Mesenchymal stem cell (in vitro differentiated cells and primary cell): ENCODE measurements at regions not wholly inside any gene's neighbourhood (a gene's known extent, or its start where the extent isn't known, plus 50 kb on each side); places are given as distances from the start of the nearest gene placed in this dataset.

Experiments used
- DNase-seq: peaks from one replicate; pipeline ENCODE4 v3.0.0-alpha.2; 2013
- H2AFZ ChIP-seq: one replicate; pipeline ENCODE4 v1.6.1; 2013; ENCODE audit warnings: low read depth, mild to moderate bottlenecking, control low read depth, inconsistent platforms, low read length, moderate library complexity
- H2AK5ac ChIP-seq: 2 replicates; pipeline ENCODE4 v1.6.1; 2013; ENCODE audit warnings: low read length, moderate library complexity, mild to moderate bottlenecking, inconsistent platforms; ENCODE audit not compliant: severe bottlenecking
- H2BK120ac ChIP-seq: one replicate; pipeline ENCODE4 v1.6.1; 2013; ENCODE audit warnings: low read depth, mild to moderate bottlenecking, inconsistent platforms, low read length, moderate library complexity
- H2BK12ac ChIP-seq, 2 experiments: one replicate each; pipeline ENCODE4 v1.6.1; 2013; ENCODE audit warnings: inconsistent platforms in 2 of 2, low read length in 2 of 2, mild to moderate bottlenecking in 2 of 2, moderate library complexity in 2 of 2, control low read depth in 1 of 2
- H2BK15ac ChIP-seq: one replicate; pipeline ENCODE4 v1.6.1; 2013; ENCODE audit warnings: mild to moderate bottlenecking, low read depth, inconsistent platforms; ENCODE audit not compliant: poor library complexity, severe bottlenecking
- H2BK5ac ChIP-seq: 2 replicates; pipeline ENCODE4 v1.6.1; 2013; ENCODE audit warnings: low read depth, mild to moderate bottlenecking, low read length, control low read depth, inconsistent platforms; ENCODE audit not compliant: poor library complexity, severe bottlenecking
- H3K14ac ChIP-seq, 2 experiments: one replicate each; pipeline ENCODE4 v1.6.1; 2013; ENCODE audit warnings: inconsistent platforms in 2 of 2, low read length in 2 of 2, control low read depth in 1 of 2, mild to moderate bottlenecking in 1 of 2, moderate library complexity in 1 of 2
- H3K18ac ChIP-seq, 2 experiments: one replicate each; pipeline ENCODE4 v1.6.1; 2013; ENCODE audit warnings: inconsistent platforms in 2 of 2, low read length in 2 of 2, control low read depth in 1 of 2, low read depth in 1 of 2, mild to moderate bottlenecking in 1 of 2
- H3K23ac ChIP-seq, 2 experiments: one replicate each; pipeline ENCODE4 v1.6.1; 2013; ENCODE audit warnings: inconsistent platforms in 2 of 2, low read length in 2 of 2, mild to moderate bottlenecking in 2 of 2, moderate library complexity in 2 of 2, control low read depth in 1 of 2
- H3K27ac ChIP-seq: 2 replicates; pipeline ENCODE4 v1.5.1; 2013; ENCODE audit warnings: mild to moderate bottlenecking, moderate library complexity, low read length, control low read depth, inconsistent platforms; ENCODE audit not compliant: poor library complexity, severe bottlenecking
- H3K27me3 ChIP-seq, 2 experiments: 2 replicates each; pipeline versions ENCODE4 v1.6.1 to v1.7.0; 2013; ENCODE audit warnings: low read length in 2 of 2, mild to moderate bottlenecking in 2 of 2, moderate library complexity in 2 of 2, control low read depth in 1 of 2, inconsistent platforms in 1 of 2; ENCODE audit not compliant: control insufficient read depth in 1 of 2, insufficient read depth in 1 of 2
- H3K36me3 ChIP-seq, 2 experiments: 2 replicates each; pipeline versions ENCODE4 v1.6.1 to v1.7.0; 2013; ENCODE audit warnings: low read length in 2 of 2, control low read depth in 1 of 2, inconsistent platforms in 1 of 2, low read depth in 1 of 2, mild to moderate bottlenecking in 1 of 2; ENCODE audit not compliant: insufficient read depth in 2 of 2, control insufficient read depth in 1 of 2
- H3K4ac ChIP-seq, 2 experiments: one replicate each; pipeline ENCODE4 v1.6.1; 2013; ENCODE audit warnings: inconsistent platforms in 2 of 2, low read length in 2 of 2, mild to moderate bottlenecking in 2 of 2, moderate library complexity in 2 of 2, control low read depth in 1 of 2, low read depth in 1 of 2
- H3K4me1 ChIP-seq: 2 replicates; pipeline ENCODE4 v1.6.1; 2013; ENCODE audit warnings: low read depth, low read length, control low read depth; ENCODE audit not compliant: control insufficient read depth, insufficient read depth
- H3K4me2 ChIP-seq: 2 replicates; pipeline ENCODE4 v1.6.1; 2013; ENCODE audit warnings: low read length, mild to moderate bottlenecking, inconsistent platforms; ENCODE audit not compliant: poor library complexity, severe bottlenecking
- H3K4me3 ChIP-seq, 2 experiments: 2 replicates each; pipeline versions ENCODE4 v1.5.1 to v1.7.0; 2013; ENCODE audit warnings: low read length in 2 of 2, mild to moderate bottlenecking in 2 of 2, control low read depth in 1 of 2, low read depth in 1 of 2; ENCODE audit not compliant: insufficient read depth in 1 of 2
- H3K79me1 ChIP-seq: replicated peaks from 2 replicates; pipeline ENCODE4 v1.6.1; 2013; ENCODE audit warnings: mild to moderate bottlenecking, control low read depth, low read length, inconsistent platforms; ENCODE audit not compliant: poor library complexity, severe bottlenecking
- H3K9ac ChIP-seq: 2 replicates; pipeline ENCODE4 v1.7.0; 2013; ENCODE audit warnings: mild to moderate bottlenecking, low read length, moderate library complexity
- H3K9me3 ChIP-seq: 2 replicates; pipeline ENCODE4 v1.7.0; 2013; ENCODE audit warnings: mild to moderate bottlenecking, low read length; ENCODE audit not compliant: control insufficient read depth
- H4K8ac ChIP-seq: one replicate; pipeline ENCODE4 v1.6.1; 2013; ENCODE audit warnings: inconsistent platforms, mild to moderate bottlenecking, low read length, moderate library complexity
- H4K91ac ChIP-seq: one replicate; pipeline ENCODE4 v1.6.1; 2013; ENCODE audit warnings: mild to moderate bottlenecking, low read length, inconsistent platforms
- WGBS: methylation state at CpG from one replicate; pipeline ENCODE4 v1.1.7; 2013; ENCODE audit warnings: mixed read lengths; 5-methylcytosine and 5-hydroxymethylcytosine counted together

GRCh38 chr11:45750439-45750838 is 54.5 kb upstream of the SLC35C1 start:
- Histone ChIP-seq H3K4ac (no peak overlapping the region), H3K4me1 (no peaks in the 10 kb centered on the region), H3K23ac (no peak overlapping the region), H3K14ac (no peak overlapping the region), H3K9me3 (no peaks in the 10 kb centered on the region), H2AK5ac (no peak overlapping the region), H3K79me1 (no peaks in the 10 kb centered on the region), H2AFZ (no peak overlapping the region), H3K36me3 (no peaks in the 10 kb centered on the region), H3K27ac (no peak overlapping the region), H3K27me3 (peaks cover 41 to 65% of the 10 kb centered on the region in 2 experiments), H3K9ac (no peak overlapping the region), H4K8ac (no peak overlapping the region), H3K4me3 (no peak overlapping the region), H4K91ac (no peak overlapping the region), H2BK12ac (no peak overlapping the region), H2BK15ac (no peak overlapping the region), H3K4me2 (no peak overlapping the region), H3K18ac (no peak overlapping the region), H2BK120ac (no peak overlapping the region), H2BK5ac (no peak overlapping the region)
- WGBS, result 82% methylated on average over 8 of the region's 8 CpGs
- no peak for DNase-seq

- Histone ChIP-seq H3K4me3 (no peak overlapping the region), H3K4me1 (no peaks in the 10 kb centered on the region), H3K27me3 (peaks cover 30 to 57% of the 10 kb centered on the region in 2 experiments), H3K36me3 (no peaks in the 10 kb centered on the region), H2BK12ac (no peak overlapping the region), H2AK5ac (no peak overlapping the region), H3K14ac (no peak overlapping the region), H4K91ac (no peak overlapping the region), H3K27ac (no peak overlapping the region), H4K8ac (no peak overlapping the region), H2BK15ac (no peak overlapping the region), H3K4me2 (no peak overlapping the region), H3K79me1 (no peaks in the 10 kb centered on the region), H3K4ac (no peak overlapping the region), H3K9ac (no peak overlapping the region), H2BK5ac (no peak overlapping the region), H3K18ac (no peak overlapping the region), H3K23ac (no peak overlapping the region), H2AFZ (no peak overlapping the region), H3K9me3 (no peaks in the 10 kb centered on the region), H2BK120ac (no peak overlapping the region)
- DNase-seq, result no peak
- WGBS, result 88% methylated on average over 3 of the region's 5 CpGs
Observed at GRCh38 chr11:45748801-45749200, 56.1 kb upstream of the SLC35C1 start.

GRCh38 chr11:45745065-45745811 is 59.7 kb upstream of the SLC35C1 start:
- H3K9me3 ChIP-seq, result no peaks in the 10 kb centered on the region
- no peak overlapping the region for H2AK5ac ChIP-seq
- H3K36me3 ChIP-seq, result no peaks in the 10 kb centered on the region
- H2AFZ ChIP-seq, result no peak overlapping the region
- no peaks in the 10 kb centered on the region for H3K4me1 ChIP-seq
- no peak overlapping the region for H2BK15ac ChIP-seq
- WGBS, result 87% methylated on average over 12 of the region's 13 CpGs
- H3K18ac ChIP-seq, result no peak overlapping the region
- peaks cover 20 to 49% of the 10 kb centered on the region in 2 experiments for H3K27me3 ChIP-seq
- no peak overlapping the region for H4K8ac ChIP-seq
- H3K79me1 ChIP-seq, result no peaks in the 10 kb centered on the region
- DNase-seq, result no peak
- H3K27ac ChIP-seq, result no peak overlapping the region
- H2BK120ac ChIP-seq, result no peak overlapping the region
- H3K4ac ChIP-seq, result no peak overlapping the region
- H3K4me3 ChIP-seq, result no peak overlapping the region
- no peak overlapping the region for H2BK5ac ChIP-seq
- no peak overlapping the region for H2BK12ac ChIP-seq
- H3K9ac ChIP-seq, result no peak overlapping the region
- no peak overlapping the region for H3K23ac ChIP-seq
- no peak overlapping the region for H3K4me2 ChIP-seq
- H4K91ac ChIP-seq, result no peak overlapping the region
- no peak overlapping the region for H3K14ac ChIP-seq

- Histone ChIP-seq H3K4me2 (no peak overlapping the region), H2BK12ac (no peak overlapping the region), H4K91ac (no peak overlapping the region), H3K23ac (no peak overlapping the region), H3K27ac (no peak overlapping the region), H3K36me3 (no peaks in the 10 kb centered on the region), H3K4ac (no peak overlapping the region), H2AK5ac (no peak overlapping the region), H2BK15ac (no peak overlapping the region), H3K27me3 (peaks cover 10 to 51% of the 10 kb centered on the region in 2 experiments), H2BK120ac (no peak overlapping the region), H3K4me3 (no peak overlapping the region), H3K79me1 (no peaks in the 10 kb centered on the region), H2AFZ (no peak overlapping the region), H4K8ac (no peak overlapping the region), H3K18ac (no peak overlapping the region), H3K9me3 (no peaks in the 10 kb centered on the region), H2BK5ac (no peak overlapping the region), H3K9ac (no peak overlapping the region), H3K4me1 (no peaks in the 10 kb centered on the region), H3K14ac (no peak overlapping the region)
- WGBS, result 79% methylated on average over 10 of the region's 11 CpGs
- DNase-seq, result no peak
Observed at GRCh38 chr11:45743556-45744468, 61.1 kb upstream of the SLC35C1 start.
